SK-N-SH (cell line): ENCODE measurements at regions not wholly inside any gene's neighbourhood (a gene's known extent, or its start where the extent isn't known, plus 50 kb on each side); places are given as distances from the start of the nearest gene placed in this dataset.

Experiments used
- CTCF ChIA-PET: fragments of 300-600, 350-600 bp; formaldehyde crosslinking; extraction: SDS; loops from one replicate; lab custom pipeline; 2021; lab: Yijun Ruan, JAX
- POLR2A ChIA-PET: fragments of 350-600 bp; sonication (Branson Sonifier 250); formaldehyde crosslinking; extraction: SDS; loops from one replicate; lab custom pipeline; 2020; ENCODE audit warnings: antibody characterized with exemption, inconsistent platforms; lab: Yijun Ruan, JAX
- DNase-seq: peaks from one replicate; pipeline ENCODE4 v3.0.0; 2012
- H2AFZ ChIP-seq: fragments of 200-600 bp; sonication (generic); 2 replicates; pipeline ENCODE4 v1.8.1; 2016; ENCODE audit warnings: antibody characterized with exemption, mild to moderate bottlenecking, low read depth
- H3F3A ChIP-seq: fragments of 200-600 bp; sonication (generic); replicated peaks from 2 replicates; pipeline ENCODE3; 2016; ENCODE audit warnings: antibody characterized with exemption, mild to moderate bottlenecking; ENCODE audit not compliant: insufficient read depth
- H3K27ac ChIP-seq, 2 experiments: fragments of 200-500 bp in 1 of 2; fragments of 200-600 bp in 1 of 2; sonication (Bioruptor generic) in 1 of 2; sonication (generic), shearing (Covaris generic) in 1 of 2; 2 replicates each; pipeline versions ENCODE4 v1.5.1 to v1.6.1; 2014 to 2016; ENCODE audit warnings: low read depth in 2 of 2, inconsistent platforms in 1 of 2, low read length in 1 of 2, mild to moderate bottlenecking in 1 of 2, mixed read lengths in 1 of 2
- H3K27me3 ChIP-seq: fragments of 200-600 bp; sonication (generic), shearing (Covaris generic); 2 replicates; pipeline ENCODE4 v1.6.1; 2016; ENCODE audit warnings: mixed run types; ENCODE audit not compliant: insufficient read depth
- H3K36me3 ChIP-seq, 2 experiments: fragments of 200-500 bp in 1 of 2; fragments of 200-600 bp in 1 of 2; sonication (Bioruptor generic) in 1 of 2; sonication (generic) in 1 of 2; replicated peaks in 1 of 2; 2 replicates each; pipeline versions ENCODE3 to v1.5.1; 2014 to 2016; ENCODE audit warnings: low read length in 1 of 2, mild to moderate bottlenecking in 1 of 2; ENCODE audit not compliant: insufficient read depth in 2 of 2, control insufficient read depth in 1 of 2
- H3K4me1 ChIP-seq, 2 experiments: fragments of 200-500 bp in 1 of 2; fragments of 200-600 bp in 1 of 2; sonication (Bioruptor generic) in 1 of 2; sonication (generic), shearing (Covaris generic) in 1 of 2; 2 replicates each; pipeline versions ENCODE4 v1.5.1 to v1.6.1; 2014 to 2016; ENCODE audit warnings: low read depth in 1 of 2, low read length in 1 of 2, mixed run types in 1 of 2; ENCODE audit not compliant: insufficient read depth in 2 of 2, control insufficient read depth in 1 of 2
- H3K4me2 ChIP-seq: fragments of 200-600 bp; sonication (generic), shearing (Covaris generic); 2 replicates; pipeline ENCODE4 v1.6.1; 2017; ENCODE audit warnings: mixed run types
- H3K4me3 ChIP-seq, 2 experiments: fragments of 200-500 bp in 1 of 2; fragments of 200-600 bp in 1 of 2; sonication (Bioruptor generic) in 1 of 2; sonication (generic), shearing (Covaris generic) in 1 of 2; 2 replicates each; pipeline versions ENCODE4 v1.5.1 to v1.8.1; 2014 to 2016; ENCODE audit warnings: low read depth in 2 of 2, inconsistent platforms in 1 of 2, low read length in 1 of 2, mild to moderate bottlenecking in 1 of 2, mixed read lengths in 1 of 2, moderate library complexity in 1 of 2
- H3K79me2 ChIP-seq: fragments of 200-600 bp; sonication (generic); 2 replicates; pipeline ENCODE4 v1.8.1; 2017; ENCODE audit warnings: mild to moderate bottlenecking; ENCODE audit not compliant: insufficient read depth
- H3K9ac ChIP-seq: fragments of 200-600 bp; sonication (generic); 2 replicates; pipeline ENCODE4 v1.6.1; 2017; ENCODE audit warnings: mixed run types
- H3K9me2 ChIP-seq: fragments of 200-600 bp; sonication (generic); 2 replicates; pipeline ENCODE4 v1.6.1; 2017; ENCODE audit warnings: mixed run types
- H3K9me3 ChIP-seq: fragments of 200-600 bp; sonication (generic); 2 replicates; pipeline ENCODE4 v1.6.1; 2017; ENCODE audit warnings: mixed run types, mild to moderate bottlenecking, moderate library complexity
- H4K20me1 ChIP-seq: fragments of 200-600 bp; sonication (generic); 2 replicates; pipeline ENCODE4 v1.6.1; 2017; ENCODE audit warnings: mild to moderate bottlenecking, mixed run types; ENCODE audit not compliant: insufficient read depth
- CHD2 ChIP-seq: fragments of 150-350 bp; IDR thresholded peaks from 2 replicates; pipeline ENCODE4 v1.6.1; 2018; ENCODE audit warnings: low read length; ENCODE audit not compliant: partially characterized antibody
- EP300 ChIP-seq, 2 experiments: IDR thresholded peaks; 2 replicates each; pipeline versions ENCODE4 v1.4.0 to v1.6.1; 2012; ENCODE audit warnings: borderline replicate concordance in 1 of 2, low read depth in 1 of 2, low read length in 1 of 2
- FOSL2 ChIP-seq: IDR thresholded peaks from 2 replicates; pipeline ENCODE4 v1.4.0; 2012; ENCODE audit warnings: low read depth, mild to moderate bottlenecking, moderate library complexity, borderline replicate concordance
- FOXJ3 ChIP-seq: sonication (generic); formaldehyde crosslinking; IDR thresholded peaks from 2 replicates; pipeline ENCODE4 v1.5.1; 2020; ENCODE audit warnings: mild to moderate bottlenecking, missing genetic modification reagents
- GABPA ChIP-seq: IDR thresholded peaks from 2 replicates; pipeline ENCODE4 v1.4.0; 2012; ENCODE audit warnings: low read depth, mild to moderate bottlenecking
- NFIC ChIP-seq: IDR thresholded peaks from 2 replicates; pipeline ENCODE4 v1.4.0; 2012; ENCODE audit warnings: borderline replicate concordance
- RAD21 ChIP-seq: IDR thresholded peaks from 2 replicates; pipeline ENCODE4 v1.6.1; 2012; ENCODE audit warnings: mild to moderate bottlenecking, low read length
- RCOR1 ChIP-seq: fragments of 150-350 bp; IDR thresholded peaks from 2 replicates; pipeline ENCODE4 v1.6.1; 2017; ENCODE audit warnings: antibody characterized with exemption, low read length
- SIN3A ChIP-seq: IDR thresholded peaks from 2 replicates; pipeline ENCODE4 v1.6.1; 2012; ENCODE audit warnings: low read depth, mild to moderate bottlenecking, low read length, moderate library complexity, borderline replicate concordance
- SMC3 ChIP-seq: IDR thresholded peaks from 2 replicates; pipeline ENCODE4 v1.6.1; 2012; ENCODE audit warnings: low read depth, low read length, improper control_type of control experiment
- TAF1 ChIP-seq: IDR thresholded peaks from 2 replicates; pipeline ENCODE4 v1.6.1; 2012; ENCODE audit warnings: low read depth, mild to moderate bottlenecking, low read length, moderate library complexity, borderline replicate concordance
- TEAD4 ChIP-seq: IDR thresholded peaks from 2 replicates; pipeline ENCODE4 v1.4.0; 2012; ENCODE audit warnings: mild to moderate bottlenecking, borderline replicate concordance; ENCODE audit not compliant: insufficient read depth
- ZBTB33 ChIP-seq: IDR thresholded peaks from 2 replicates; pipeline ENCODE4 v1.4.0; 2012; ENCODE audit warnings: low read depth, borderline replicate concordance
- WGBS: methylation state at CpG from one replicate; pipeline ENCODE4 v1.1.6; 2017; ENCODE audit warnings: low lambda C conversion rate; 5-methylcytosine and 5-hydroxymethylcytosine counted together
- TF ChIP-seq, protein P1 (sequence below): IDR thresholded peaks from 2 replicates; pipeline ENCODE4 v1.6.1; 2012; ENCODE audit warnings: mild to moderate bottlenecking, low read depth, low read length, moderate library complexity

DNA sequence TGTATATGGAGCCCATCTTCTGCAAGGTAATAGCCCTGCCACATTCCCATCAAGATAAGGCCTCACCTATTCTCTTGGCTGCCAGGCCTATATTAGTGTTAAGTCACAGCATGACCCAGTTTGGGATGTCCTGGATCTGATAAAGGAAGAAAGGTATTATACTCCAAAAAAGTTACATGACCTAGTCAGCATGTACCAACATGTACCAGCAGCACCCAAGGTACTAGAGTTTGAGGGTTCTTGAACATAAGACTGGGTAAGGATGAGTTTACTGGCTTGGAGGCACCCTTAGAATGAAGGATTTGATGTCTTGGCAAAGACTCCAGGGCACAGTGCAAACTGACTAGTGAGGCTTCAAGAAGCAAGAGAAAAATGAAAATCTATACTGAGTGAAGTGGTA, 232.5 kb downstream of the SQOR start:
- no peak overlapping the region for H3K4me3 ChIP-seq
- no peak overlapping the region for H3K9ac ChIP-seq
- H3F3A ChIP-seq, result no peaks in the 10 kb centered on the region
- DNase-seq, result no peak
- H3K9me3 ChIP-seq, result no peaks in the 10 kb centered on the region
- no peaks in the 10 kb centered on the region for H3K36me3 ChIP-seq
- H3K4me2 ChIP-seq, result no peak overlapping the region
- no peak for TF ChIP-seq RCOR1
- TF ChIP-seq FOSL2, result no peak
- no peak for TF ChIP-seq CHD2
- H3K27ac ChIP-seq, result no peak overlapping the region
- H4K20me1 ChIP-seq, result no peaks in the 10 kb centered on the region
- H3K27me3 ChIP-seq, result no peaks in the 10 kb centered on the region
- H3K4me1 ChIP-seq, result no peaks in the 10 kb centered on the region
- no peaks in the 10 kb centered on the region for H3K79me2 ChIP-seq
- POLR2A ChIA-PET, result no interaction called here
- H2AFZ ChIP-seq, result no peak overlapping the region
- H3K9me2 ChIP-seq, result no peaks in the 10 kb centered on the region
- CTCF ChIA-PET, result no interaction called here

- Histone ChIP-seq H2AFZ (no peak overlapping the region), H4K20me1 (no peaks in the 10 kb centered on the region), H3K4me2 (no peak overlapping the region), H3K9ac (no peak overlapping the region), H3F3A (no peaks in the 10 kb centered on the region), H3K36me3 (no peaks in the 10 kb centered on the region), H3K79me2 (no peaks in the 10 kb centered on the region), H3K4me1 (no peaks in the 10 kb centered on the region), H3K9me3 (no peaks in the 10 kb centered on the region), H3K4me3 (no peak overlapping the region), H3K9me2 (no peaks in the 10 kb centered on the region), H3K27ac (no peak overlapping the region), H3K27me3 (no peaks in the 10 kb centered on the region)
- DNase-seq, result no peak
- 47% methylated on average over 2 of the region's 2 CpGs for WGBS
- ChIA-PET CTCF (no interaction called here), POLR2A (no interaction called here)
- TF ChIP-seq RCOR1, result no peak
Measured at GRCh38 chr15:45868109-45868691, 233.4 kb downstream of the SQOR start.

DNA sequence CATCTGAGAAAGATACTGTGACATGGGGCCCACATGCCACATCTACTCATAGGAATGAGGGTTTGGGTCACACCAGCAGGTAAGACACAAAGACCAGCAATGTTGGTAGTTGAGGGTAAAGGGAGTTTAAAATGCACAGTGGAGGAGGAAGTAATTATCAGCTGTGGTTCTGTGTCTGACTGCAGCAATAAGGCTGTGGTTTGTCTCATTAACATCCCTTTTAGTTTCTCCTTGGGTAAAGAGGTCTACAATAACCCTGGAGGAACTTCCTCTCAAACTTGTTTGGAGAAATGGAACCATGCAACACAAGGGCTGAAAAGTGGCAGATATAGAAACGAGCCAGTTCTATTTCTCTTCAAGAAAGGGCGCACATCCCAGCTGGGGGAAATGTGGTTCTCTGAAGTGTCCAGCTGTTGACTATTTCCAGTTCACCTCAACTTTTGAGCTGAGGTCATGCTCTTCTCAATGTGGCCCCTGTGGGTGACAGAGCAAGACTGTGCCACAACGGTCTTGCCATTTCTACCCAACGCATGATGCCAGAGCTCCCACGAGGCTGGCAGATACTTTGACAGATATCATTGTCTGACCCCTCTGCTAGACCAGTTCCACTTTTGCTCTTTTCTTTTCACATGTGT, 234.3 kb downstream of the SQOR start:
- no peaks in the 10 kb centered on the region for H4K20me1 ChIP-seq
- CTCF ChIA-PET, result no interaction called here
- H3K36me3 ChIP-seq, result no peaks in the 10 kb centered on the region
- no peaks in the 10 kb centered on the region for H3K9me2 ChIP-seq
- no peak overlapping the region for H2AFZ ChIP-seq
- H3K27ac ChIP-seq, result no peak overlapping the region
- no peak for TF ChIP-seq FOXJ3 (CRISPR knock-in tag)
- TF ChIP-seq, protein P1, sequence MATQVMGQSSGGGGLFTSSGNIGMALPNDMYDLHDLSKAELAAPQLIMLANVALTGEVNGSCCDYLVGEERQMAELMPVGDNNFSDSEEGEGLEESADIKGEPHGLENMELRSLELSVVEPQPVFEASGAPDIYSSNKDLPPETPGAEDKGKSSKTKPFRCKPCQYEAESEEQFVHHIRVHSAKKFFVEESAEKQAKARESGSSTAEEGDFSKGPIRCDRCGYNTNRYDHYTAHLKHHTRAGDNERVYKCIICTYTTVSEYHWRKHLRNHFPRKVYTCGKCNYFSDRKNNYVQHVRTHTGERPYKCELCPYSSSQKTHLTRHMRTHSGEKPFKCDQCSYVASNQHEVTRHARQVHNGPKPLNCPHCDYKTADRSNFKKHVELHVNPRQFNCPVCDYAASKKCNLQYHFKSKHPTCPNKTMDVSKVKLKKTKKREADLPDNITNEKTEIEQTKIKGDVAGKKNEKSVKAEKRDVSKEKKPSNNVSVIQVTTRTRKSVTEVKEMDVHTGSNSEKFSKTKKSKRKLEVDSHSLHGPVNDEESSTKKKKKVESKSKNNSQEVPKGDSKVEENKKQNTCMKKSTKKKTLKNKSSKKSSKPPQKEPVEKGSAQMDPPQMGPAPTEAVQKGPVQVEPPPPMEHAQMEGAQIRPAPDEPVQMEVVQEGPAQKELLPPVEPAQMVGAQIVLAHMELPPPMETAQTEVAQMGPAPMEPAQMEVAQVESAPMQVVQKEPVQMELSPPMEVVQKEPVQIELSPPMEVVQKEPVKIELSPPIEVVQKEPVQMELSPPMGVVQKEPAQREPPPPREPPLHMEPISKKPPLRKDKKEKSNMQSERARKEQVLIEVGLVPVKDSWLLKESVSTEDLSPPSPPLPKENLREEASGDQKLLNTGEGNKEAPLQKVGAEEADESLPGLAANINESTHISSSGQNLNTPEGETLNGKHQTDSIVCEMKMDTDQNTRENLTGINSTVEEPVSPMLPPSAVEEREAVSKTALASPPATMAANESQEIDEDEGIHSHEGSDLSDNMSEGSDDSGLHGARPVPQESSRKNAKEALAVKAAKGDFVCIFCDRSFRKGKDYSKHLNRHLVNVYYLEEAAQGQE, result no peak
- no peak for TF ChIP-seq EP300 (IDR thresholded peaks at IDR 0.05; ENCODE audit: borderline replicate concordance in 1 of 2, low read depth in 1 of 2, low read length in 1 of 2)
- no peak for TF ChIP-seq RAD21
- no peak for TF ChIP-seq SIN3A
- TF ChIP-seq GABPA, result no peak
- TF ChIP-seq SMC3, result no peak
- no peak for TF ChIP-seq ZBTB33
- TF ChIP-seq NFIC, result no peak
- TF ChIP-seq TEAD4, result no peak
- no peak for TF ChIP-seq TAF1
- no peak overlapping the region for H3K9ac ChIP-seq
- POLR2A ChIA-PET, result no interaction called here
- no peak overlapping the region for H3K4me3 ChIP-seq
- no peak for DNase-seq
- no peaks in the 10 kb centered on the region for H3F3A ChIP-seq
- H3K4me1 ChIP-seq, result no peaks in the 10 kb centered on the region
- no peaks in the 10 kb centered on the region for H3K9me3 ChIP-seq
- H3K27me3 ChIP-seq, result no peaks in the 10 kb centered on the region
- no peaks in the 10 kb centered on the region for H3K79me2 ChIP-seq
- WGBS, result 32% methylated on average over 5 of the region's 5 CpGs
- H3K4me2 ChIP-seq, result no peak overlapping the region
